ENCODE measurements at regions not wholly inside any gene's neighbourhood (a gene's known extent, or its start where the extent isn't known, plus 50 kb on each side); places are given as distances from the start of the nearest gene placed in this dataset.

DNA sequence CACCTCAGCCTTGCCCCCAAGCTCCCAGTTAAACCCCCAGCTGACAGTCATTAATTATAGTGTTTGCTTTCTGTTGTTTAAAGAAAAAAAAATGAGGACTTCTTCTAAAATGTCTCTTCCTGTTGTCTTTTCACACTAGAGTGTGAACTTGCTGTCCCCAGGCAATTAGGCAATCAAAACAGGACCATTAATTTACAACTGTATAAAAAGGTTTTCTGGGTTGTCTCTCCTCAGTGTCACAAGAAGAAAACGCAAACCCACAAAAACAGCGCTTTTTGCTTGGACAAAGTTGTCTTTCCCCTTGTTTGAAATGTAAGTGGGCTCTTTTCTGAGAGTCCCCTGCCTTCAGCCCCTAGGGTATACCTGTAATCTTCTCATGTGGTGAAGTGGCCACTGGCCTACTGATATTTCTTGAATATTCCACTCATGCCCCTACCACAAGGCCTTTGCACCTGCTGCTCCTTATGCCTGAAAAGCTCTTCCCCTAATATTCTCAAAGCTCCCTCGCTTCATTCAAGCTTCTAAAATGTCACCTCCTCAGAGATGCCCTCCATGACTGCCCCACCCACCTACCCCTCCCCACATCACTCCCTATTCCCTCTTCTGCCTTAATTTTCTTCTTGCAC lies 158.9 kb upstream of the PWP1 start:
- Histone ChIP-seq H3K27ac (ENCODE audit: low read depth in 1 of 2, low read length in 1 of 2) (no peak overlapping the region), H3K4me3 (ENCODE audit: low read length in 2 of 2) (no peak overlapping the region), H3K4me1 (ENCODE audit: control insufficient read depth in 2 of 2, insufficient read depth in 2 of 2, low read length in 2 of 2) (no peaks in the 10 kb centered on the region), H3K9me3 (ENCODE audit: control insufficient read depth in 2 of 2, insufficient read depth in 1 of 2, low read length in 1 of 2) (peaks cover 1 to 2% of the 10 kb centered on the region in 2 donors), H3K36me3 (ENCODE audit: control insufficient read depth in 2 of 2, insufficient read depth in 2 of 2, low read length in 1 of 2) (peaks cover 2 to 6% of the 10 kb centered on the region in 2 donors), H3K27me3 (ENCODE audit: control insufficient read depth in 2 of 2, insufficient read depth in 1 of 2, low read length in 1 of 2) (no peaks in the 10 kb centered on the region)
- 98% methylated on average over 3 of the region's 3 CpGs for WGBS
- no peak for DNase-seq (ENCODE audit: low read depth in 6 of 9, low spot score in 9 of 9)

DNA sequence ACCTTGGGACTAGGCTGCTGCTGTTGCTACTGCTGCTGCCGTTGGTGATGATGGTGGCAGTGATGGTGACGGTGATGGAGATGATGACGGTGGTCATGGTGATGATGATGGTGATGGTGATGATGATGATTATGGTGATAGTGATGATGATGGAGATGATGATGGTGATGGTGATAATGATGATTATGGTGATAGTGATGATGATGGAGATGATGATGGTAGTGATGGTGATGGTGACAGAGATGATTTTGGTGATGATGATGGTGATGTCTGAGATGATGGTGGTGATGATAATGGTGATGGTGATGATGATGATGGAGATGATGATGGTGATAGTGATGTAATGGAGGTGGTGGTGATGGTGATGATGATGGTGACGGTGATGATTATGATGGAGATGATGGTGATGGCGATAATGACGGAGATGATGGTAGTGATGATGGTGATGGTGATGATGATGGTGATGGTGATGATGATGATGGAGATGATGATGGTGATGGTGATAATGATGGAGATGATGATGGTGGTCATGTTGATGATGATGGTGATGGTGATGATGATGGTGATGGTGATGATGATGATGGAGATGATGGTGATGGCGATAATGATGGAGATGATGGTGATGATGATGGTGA lies 156.8 kb upstream of the PWP1 start:
- Histone ChIP-seq H3K27ac (ENCODE audit: low read depth in 1 of 2, low read length in 1 of 2) (no peak overlapping the region), H3K4me1 (ENCODE audit: control insufficient read depth in 2 of 2, insufficient read depth in 2 of 2, low read length in 2 of 2) (no peaks in the 10 kb centered on the region), H3K27me3 (ENCODE audit: control insufficient read depth in 2 of 2, insufficient read depth in 1 of 2, low read length in 1 of 2) (no peaks in the 10 kb centered on the region), H3K9me3 (ENCODE audit: control insufficient read depth in 2 of 2, insufficient read depth in 1 of 2, low read length in 1 of 2) (peaks cover 1 to 8% of the 10 kb centered on the region in 2 donors), H3K36me3 (ENCODE audit: control insufficient read depth in 2 of 2, insufficient read depth in 2 of 2, low read length in 1 of 2) (no peaks in the 10 kb centered on the region), H3K4me3 (ENCODE audit: low read length in 2 of 2) (no peak overlapping the region)
- no peak for DNase-seq (ENCODE audit: low read depth in 6 of 9, low spot score in 9 of 9)
- 99% methylated on average over 7 of the region's 7 CpGs for WGBS

- WGBS: 97% methylated on average over 3 of the region's 3 CpGs
- Histone ChIP-seq H3K9me3 (ENCODE audit: control insufficient read depth in 2 of 2, insufficient read depth in 1 of 2, low read length in 1 of 2) (peaks cover 1 to 8% of the 10 kb centered on the region in 2 donors), H3K27ac (ENCODE audit: low read depth in 1 of 2, low read length in 1 of 2) (no peak overlapping the region), H3K4me1 (ENCODE audit: control insufficient read depth in 2 of 2, insufficient read depth in 2 of 2, low read length in 2 of 2) (no peaks in the 10 kb centered on the region), H3K27me3 (ENCODE audit: control insufficient read depth in 2 of 2, insufficient read depth in 1 of 2, low read length in 1 of 2) (no peaks in the 10 kb centered on the region), H3K4me3 (ENCODE audit: low read length in 2 of 2) (no peak overlapping the region), H3K36me3 (ENCODE audit: control insufficient read depth in 2 of 2, insufficient read depth in 2 of 2, low read length in 1 of 2) (no peaks in the 10 kb centered on the region)
- DNase-seq (ENCODE audit: low read depth in 6 of 9, low spot score in 9 of 9): no peak
These were observed 155.6 kb upstream of the PWP1 start for GRCh38 chr12:107529991-107530390.

DNA sequence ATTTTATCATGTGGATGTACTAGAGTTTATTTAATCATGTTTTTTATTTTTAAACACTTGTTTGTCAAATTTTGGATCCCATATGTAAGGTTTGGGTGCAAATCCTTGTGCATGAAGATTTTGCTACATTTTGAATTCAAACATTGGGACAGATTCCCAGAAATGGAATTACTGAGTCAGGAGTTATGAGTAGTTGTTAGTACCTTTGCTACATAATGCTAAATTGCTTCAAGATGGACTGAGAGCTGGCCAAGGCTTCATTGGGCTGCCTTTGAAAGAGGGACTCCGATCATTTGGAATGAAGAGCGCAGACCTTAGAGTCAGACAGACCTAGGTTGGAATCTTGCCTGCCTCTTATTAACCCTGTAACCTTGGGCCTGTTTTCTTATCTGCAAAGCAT lies 154.9 kb upstream of the PWP1 start:
- H3K9me3 ChIP-seq (ENCODE audit: control insufficient read depth in 2 of 2, insufficient read depth in 1 of 2, low read length in 1 of 2): peaks cover 1 to 8% of the 10 kb centered on the region in 2 donors
- H3K36me3 ChIP-seq (ENCODE audit: control insufficient read depth in 2 of 2, insufficient read depth in 2 of 2, low read length in 1 of 2): no peaks in the 10 kb centered on the region
- no peak overlapping the region for H3K27ac ChIP-seq (ENCODE audit: low read depth in 1 of 2, low read length in 1 of 2)
- WGBS: 98% methylated on average over 2 of the region's 2 CpGs
- H3K4me3 ChIP-seq (ENCODE audit: low read length in 2 of 2): no peak overlapping the region
- H3K4me1 ChIP-seq (ENCODE audit: control insufficient read depth in 2 of 2, insufficient read depth in 2 of 2, low read length in 2 of 2): no peaks in the 10 kb centered on the region
- no peaks in the 10 kb centered on the region for H3K27me3 ChIP-seq (ENCODE audit: control insufficient read depth in 2 of 2, insufficient read depth in 1 of 2, low read length in 1 of 2)
- no peak for DNase-seq (ENCODE audit: low read depth in 6 of 9, low spot score in 9 of 9)

- H3K36me3 ChIP-seq (ENCODE audit: control insufficient read depth in 2 of 2, insufficient read depth in 2 of 2, low read length in 1 of 2): no peaks in the 10 kb centered on the region
- no peaks in the 10 kb centered on the region for H3K27me3 ChIP-seq (ENCODE audit: control insufficient read depth in 2 of 2, insufficient read depth in 1 of 2, low read length in 1 of 2)
- peaks cover 1 to 8% of the 10 kb centered on the region in 2 donors for H3K9me3 ChIP-seq (ENCODE audit: control insufficient read depth in 2 of 2, insufficient read depth in 1 of 2, low read length in 1 of 2)
- peak in 1 of 9 donors; percentile 13 for DNase-seq (ENCODE audit: low read depth in 6 of 9, low spot score in 9 of 9)
- H3K4me3 ChIP-seq (ENCODE audit: low read length in 2 of 2): no peak overlapping the region
- H3K4me1 ChIP-seq (ENCODE audit: control insufficient read depth in 2 of 2, insufficient read depth in 2 of 2, low read length in 2 of 2): no peaks in the 10 kb centered on the region
- no peak overlapping the region for H3K27ac ChIP-seq (ENCODE audit: low read depth in 1 of 2, low read length in 1 of 2)
These were observed 152.4 kb upstream of the PWP1 start for GRCh38 chr12:107533218-107533617.

- Histone ChIP-seq H3K4me1 (ENCODE audit: control insufficient read depth in 2 of 2, insufficient read depth in 2 of 2, low read length in 2 of 2) (no peaks in the 10 kb centered on the region), H3K36me3 (ENCODE audit: control insufficient read depth in 2 of 2, insufficient read depth in 2 of 2, low read length in 1 of 2) (no peaks in the 10 kb centered on the region), H3K9me3 (ENCODE audit: control insufficient read depth in 2 of 2, insufficient read depth in 1 of 2, low read length in 1 of 2) (peaks cover 1 to 7% of the 10 kb centered on the region in 2 donors), H3K4me3 (ENCODE audit: low read length in 2 of 2) (no peak overlapping the region), H3K27ac (ENCODE audit: low read depth in 1 of 2, low read length in 1 of 2) (no peak overlapping the region), H3K27me3 (ENCODE audit: control insufficient read depth in 2 of 2, insufficient read depth in 1 of 2, low read length in 1 of 2) (no peaks in the 10 kb centered on the region)
- 93% methylated on average over 2 of the region's 2 CpGs for WGBS
- DNase-seq (ENCODE audit: low read depth in 6 of 9, low spot score in 9 of 9): no peak
These were observed 149.0 kb upstream of the PWP1 start for GRCh38 chr12:107536613-107537012.

DNA sequence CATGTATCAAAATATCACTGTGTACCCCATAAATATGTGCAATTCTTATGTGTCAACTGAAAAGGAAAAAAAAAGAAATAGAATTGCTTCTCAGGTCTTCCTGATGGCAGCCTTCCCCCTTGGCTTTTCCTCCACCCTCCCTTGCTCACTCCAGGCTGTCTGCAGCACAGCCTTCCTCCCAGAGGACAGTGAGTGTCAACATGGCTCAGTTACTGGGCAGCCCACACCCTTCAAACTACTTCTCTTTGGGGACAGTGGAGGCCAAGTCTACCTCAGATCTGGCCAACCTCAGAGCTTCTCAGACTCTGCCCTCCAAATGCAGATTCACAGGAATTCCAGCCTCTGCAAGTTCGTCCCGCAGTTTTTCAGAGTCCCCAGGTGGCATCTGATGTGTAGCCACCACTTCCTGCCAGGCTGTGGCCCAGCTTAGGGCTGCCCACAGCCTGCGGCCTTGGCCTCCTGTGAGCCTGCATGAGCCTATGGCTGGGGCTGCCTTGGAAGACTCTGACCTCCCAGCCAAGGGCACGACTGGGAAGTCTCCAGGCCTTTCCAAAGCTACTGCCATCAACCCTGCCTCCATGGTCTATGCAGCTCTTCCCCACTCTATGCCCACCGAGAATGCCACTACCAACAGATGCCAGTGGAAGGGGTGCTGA lies 148.0 kb upstream of the PWP1 start:
- H3K4me3 ChIP-seq (ENCODE audit: low read length in 2 of 2): no peak overlapping the region
- no peaks in the 10 kb centered on the region for H3K36me3 ChIP-seq (ENCODE audit: control insufficient read depth in 2 of 2, insufficient read depth in 2 of 2, low read length in 1 of 2)
- H3K27me3 ChIP-seq (ENCODE audit: control insufficient read depth in 2 of 2, insufficient read depth in 1 of 2, low read length in 1 of 2): no peaks in the 10 kb centered on the region
- DNase-seq (ENCODE audit: low read depth in 6 of 9, low spot score in 9 of 9): no peak
- H3K9me3 ChIP-seq (ENCODE audit: control insufficient read depth in 2 of 2, insufficient read depth in 1 of 2, low read length in 1 of 2): no peaks in the 10 kb centered on the region
- no peak overlapping the region for H3K27ac ChIP-seq (ENCODE audit: low read depth in 1 of 2, low read length in 1 of 2)
- no peaks in the 10 kb centered on the region for H3K4me1 ChIP-seq (ENCODE audit: control insufficient read depth in 2 of 2, insufficient read depth in 2 of 2, low read length in 2 of 2)
- 72% methylated on average over 5 of the region's 5 CpGs for WGBS

DNA sequence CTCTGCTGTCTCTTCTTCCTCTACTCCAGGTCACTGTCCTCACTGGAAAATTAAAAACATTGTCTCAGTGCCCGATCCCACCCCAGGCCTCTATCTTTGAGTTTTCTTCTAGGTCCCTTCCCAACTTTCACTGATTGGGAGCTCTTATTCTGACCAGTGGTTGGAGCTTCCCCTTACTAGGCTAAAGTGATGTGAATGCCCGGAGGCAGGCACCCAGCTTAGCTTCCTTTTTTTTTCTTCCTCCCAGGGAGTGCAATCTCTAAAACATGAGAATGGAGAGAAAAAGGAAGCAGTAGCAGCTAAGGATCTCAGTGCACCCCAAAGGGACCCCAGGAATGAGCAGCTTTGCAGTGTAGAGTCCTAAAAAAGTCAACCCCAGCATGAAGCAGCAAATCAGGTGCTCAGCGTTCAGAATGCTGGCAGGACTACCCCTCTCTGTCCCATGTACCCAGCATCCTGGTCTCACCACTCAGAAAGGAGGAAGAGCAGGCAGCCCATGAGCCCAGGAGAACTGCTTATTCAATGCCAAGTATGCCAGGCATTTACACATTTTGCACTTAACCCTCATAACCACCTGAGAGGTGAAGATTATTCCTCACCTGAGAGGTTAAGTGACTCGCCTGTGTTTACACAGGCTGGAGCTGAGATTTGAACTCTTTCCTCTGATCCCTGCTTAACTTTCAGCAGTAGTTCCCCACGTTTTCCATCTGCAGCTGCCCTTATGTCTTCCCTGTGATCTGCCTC lies 146.2 kb upstream of the PWP1 start:
- WGBS: 96% methylated on average over 5 of the region's 5 CpGs
- Histone ChIP-seq H3K27me3 (ENCODE audit: control insufficient read depth in 2 of 2, insufficient read depth in 1 of 2, low read length in 1 of 2) (no peaks in the 10 kb centered on the region), H3K4me3 (ENCODE audit: low read length in 2 of 2) (no peak overlapping the region), H3K27ac (ENCODE audit: low read depth in 1 of 2, low read length in 1 of 2) (no peak overlapping the region), H3K4me1 (ENCODE audit: control insufficient read depth in 2 of 2, insufficient read depth in 2 of 2, low read length in 2 of 2) (no peaks in the 10 kb centered on the region), H3K36me3 (ENCODE audit: control insufficient read depth in 2 of 2, insufficient read depth in 2 of 2, low read length in 1 of 2) (no peaks in the 10 kb centered on the region), H3K9me3 (ENCODE audit: control insufficient read depth in 2 of 2, insufficient read depth in 1 of 2, low read length in 1 of 2) (no peaks in the 10 kb centered on the region)
- no peak for DNase-seq (ENCODE audit: low read depth in 6 of 9, low spot score in 9 of 9)
